GM13976 (cell line): ENCODE measurements at regions not wholly inside any gene's neighbourhood (a gene's known extent, or its start where the extent isn't known, plus 50 kb on each side); places are given as distances from the start of the nearest gene placed in this dataset.

Experiments used
- DNase-seq: peaks from one replicate; pipeline ENCODE4 v3.0.0; 2012; ENCODE audit warnings: low spot score
- in situ Hi-C: fragments of 300-500 bp; cut with MboI; formaldehyde crosslinking; loops from one replicate; pipeline ENCODE4 v1.12.0; 2022; ENCODE audit warnings: low sequenced_read_pairs, mixed read lengths, inconsistent platforms; ENCODE audit not compliant: unreplicated experiment
- TF ChIP-seq, protein P1 (sequence below): IDR thresholded peaks from 2 replicates; pipeline ENCODE4 v1.5.1; 2012; ENCODE audit warnings: borderline replicate concordance, mild to moderate bottlenecking; ENCODE audit not compliant: insufficient read depth; ENCODE audit errors: extremely low read depth, missing control alignments, control extremely low read depth

DNA sequence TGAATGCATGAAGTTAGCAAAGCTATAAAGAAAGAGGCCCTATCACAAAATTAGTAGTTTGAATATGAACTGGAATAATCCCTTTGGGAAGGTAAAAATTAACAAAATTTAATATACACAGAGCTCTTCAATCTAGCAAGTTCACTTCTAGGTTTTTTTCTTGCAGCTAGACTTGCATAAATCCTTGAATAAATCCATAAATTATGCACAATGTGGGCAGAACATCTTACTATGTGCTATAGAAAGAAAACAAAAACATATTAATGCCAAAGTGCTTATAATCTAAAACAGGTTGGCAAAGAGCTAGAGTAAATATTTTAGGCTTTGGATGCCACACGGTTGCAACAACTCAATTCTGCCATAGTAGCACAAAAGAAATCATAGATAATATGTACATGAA, 138.5 kb upstream of the FREM1 start:
- in situ Hi-C loops, result no loop called here
- TF ChIP-seq, protein P1, sequence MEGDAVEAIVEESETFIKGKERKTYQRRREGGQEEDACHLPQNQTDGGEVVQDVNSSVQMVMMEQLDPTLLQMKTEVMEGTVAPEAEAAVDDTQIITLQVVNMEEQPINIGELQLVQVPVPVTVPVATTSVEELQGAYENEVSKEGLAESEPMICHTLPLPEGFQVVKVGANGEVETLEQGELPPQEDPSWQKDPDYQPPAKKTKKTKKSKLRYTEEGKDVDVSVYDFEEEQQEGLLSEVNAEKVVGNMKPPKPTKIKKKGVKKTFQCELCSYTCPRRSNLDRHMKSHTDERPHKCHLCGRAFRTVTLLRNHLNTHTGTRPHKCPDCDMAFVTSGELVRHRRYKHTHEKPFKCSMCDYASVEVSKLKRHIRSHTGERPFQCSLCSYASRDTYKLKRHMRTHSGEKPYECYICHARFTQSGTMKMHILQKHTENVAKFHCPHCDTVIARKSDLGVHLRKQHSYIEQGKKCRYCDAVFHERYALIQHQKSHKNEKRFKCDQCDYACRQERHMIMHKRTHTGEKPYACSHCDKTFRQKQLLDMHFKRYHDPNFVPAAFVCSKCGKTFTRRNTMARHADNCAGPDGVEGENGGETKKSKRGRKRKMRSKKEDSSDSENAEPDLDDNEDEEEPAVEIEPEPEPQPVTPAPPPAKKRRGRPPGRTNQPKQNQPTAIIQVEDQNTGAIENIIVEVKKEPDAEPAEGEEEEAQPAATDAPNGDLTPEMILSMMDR, result no peak
- no peak for DNase-seq

DNA sequence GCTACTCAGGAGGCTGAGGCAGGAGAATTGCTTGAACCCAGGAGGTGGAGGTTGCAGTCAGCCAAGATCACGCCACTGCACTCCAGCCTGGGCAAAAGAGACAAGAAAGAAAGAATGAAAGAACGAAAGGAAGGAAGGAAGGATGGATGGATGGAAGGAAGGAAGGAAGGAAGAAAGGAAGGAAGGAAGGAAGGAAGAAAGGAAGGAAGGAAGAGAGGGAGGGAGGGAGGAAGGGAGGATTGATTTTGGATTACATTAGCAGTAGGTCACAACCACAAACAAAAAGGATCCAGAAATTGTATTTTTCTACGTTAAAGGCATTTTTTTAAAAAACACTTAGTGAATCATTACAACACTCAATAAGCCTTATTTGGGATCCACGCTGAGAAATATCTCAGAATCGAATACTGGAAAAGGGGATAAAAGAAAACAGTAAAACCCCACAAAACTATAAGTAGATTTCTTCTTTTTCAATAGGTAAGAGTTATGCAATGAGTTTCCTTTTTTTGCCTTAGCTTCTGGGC, 136.9 kb upstream of the FREM1 start:
- no peak for DNase-seq
- in situ Hi-C loops, result no loop called here
- TF ChIP-seq, protein P1, result no peak

DNA sequence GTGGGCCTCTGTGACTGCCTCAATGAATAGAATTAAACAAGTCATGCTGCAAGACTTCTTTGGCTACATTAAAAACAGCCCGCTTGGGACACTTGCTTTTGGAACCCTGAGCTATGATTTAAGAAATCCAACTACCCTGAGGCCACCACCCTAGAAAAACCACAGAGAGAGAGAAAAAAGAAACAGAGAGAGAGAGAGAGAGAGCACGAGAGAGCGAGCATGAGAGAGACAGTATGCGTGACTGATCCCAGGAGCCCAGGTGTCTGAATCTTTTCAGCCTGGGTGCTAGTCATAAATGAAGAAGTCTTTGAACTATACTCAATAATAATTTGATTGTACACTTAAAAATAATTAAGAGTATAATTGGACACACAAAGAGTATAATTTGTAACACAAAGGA, 123.1 kb upstream of the FREM1 start:
- no peak for DNase-seq
- TF ChIP-seq, protein P1, result no peak
- in situ Hi-C loops, result no loop called here

GRCh38 chr9:15032860-15033259, 122.6 kb upstream of the FREM1 start:
- TF ChIP-seq, protein P1, result no peak
- in situ Hi-C loops, result no loop called here
- no peak for DNase-seq

DNA sequence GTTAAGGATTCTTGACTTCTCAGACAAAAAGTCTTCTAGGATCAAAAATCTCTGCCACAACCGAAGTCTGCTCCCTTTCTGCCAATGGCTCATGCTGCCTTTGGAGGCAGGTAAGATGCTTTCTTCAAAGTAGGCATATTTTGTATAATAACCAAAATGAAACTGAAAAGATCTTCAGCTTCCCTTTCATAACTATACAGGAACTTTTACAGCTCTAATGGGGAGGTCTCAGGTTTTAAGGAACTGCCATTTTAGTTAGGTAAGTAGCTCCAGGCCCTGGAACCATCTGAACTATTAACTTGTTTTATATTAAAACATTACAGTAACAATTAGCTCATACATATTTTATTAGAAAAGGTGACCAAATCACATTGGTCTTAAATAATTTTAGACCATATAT, 110.9 kb upstream of the FREM1 start:
- TF ChIP-seq, protein P1, result no peak
- in situ Hi-C loops, result no loop called here
- no peak for DNase-seq

DNA sequence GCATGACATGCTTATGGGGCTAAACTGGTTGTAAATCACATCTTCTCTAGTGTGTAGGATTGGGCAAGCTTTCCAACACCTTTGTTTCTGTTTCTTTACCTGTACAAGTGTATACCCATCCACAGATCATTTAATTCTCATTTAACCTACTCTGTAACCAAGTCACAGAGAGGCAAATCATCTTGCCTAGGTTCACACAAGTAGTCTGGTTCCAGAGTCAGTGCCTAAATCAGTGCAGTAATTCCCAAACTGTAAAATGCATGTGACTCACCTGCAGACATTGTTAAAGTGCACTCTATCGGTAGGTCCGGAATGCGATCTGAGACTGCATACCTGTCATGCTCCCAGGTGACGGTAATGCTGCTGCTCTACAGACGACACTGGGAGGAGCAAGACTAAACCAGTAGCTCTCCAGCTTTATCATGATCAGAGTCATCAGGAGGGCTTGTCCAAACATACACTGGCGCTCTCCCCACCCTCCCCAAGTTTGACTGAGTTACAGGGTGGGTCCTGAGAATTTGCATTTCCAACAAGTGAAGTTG, 107.9 kb upstream of the FREM1 start:
- TF ChIP-seq, protein P1, result no peak

More for the DNA sequence above, 107.9 kb upstream of the FREM1 start:
- no peak for DNase-seq
- in situ Hi-C loops, result no loop called here
